GM12878 (cell line): ENCODE measurements at regions not wholly inside any gene's neighbourhood (a gene's known extent, or its start where the extent isn't known, plus 50 kb on each side); places are given as distances from the start of the nearest gene placed in this dataset.

Source experiments
- ATAC-seq: fragments of 200-7000 bp; cut with Tn5 transposase; 3 replicates; pipeline ENCODE4 v1.9.1; 2020; ENCODE audit warnings: mild to moderate bottlenecking, moderate library complexity
- BruUV-seq: library from RNA; stranded (reverse); fragments of 400-500 nt; replicated peaks from 2 replicates; lab custom pipeline; 2021; lab: Mats Ljungman, UMichigan
- CTCF ChIA-PET: fragments of 300-600 bp; sonication (Branson Sonifier 250); formaldehyde crosslinking; extraction: SDS; loops from one replicate; lab custom pipeline; 2021; ENCODE audit warnings: inconsistent platforms; lab: Yijun Ruan, JAX
- POLR2A ChIA-PET: fragments of 350-600 bp; formaldehyde crosslinking; extraction: SDS; loops from one replicate; lab custom pipeline; 2021; ENCODE audit warnings: inconsistent platforms; lab: Charles Lee
- RAD21 ChIA-PET: fragments of 300-600 bp; sonication (Branson Sonifier 250); formaldehyde crosslinking; loops from one replicate; lab custom pipeline; 2023; ENCODE audit warnings: antibody characterized with exemption; ENCODE audit not compliant: unreplicated experiment; lab: Charles Lee
- SMC1A ChIA-PET: fragments of 300-600 bp; sonication (Branson Sonifier 250); formaldehyde crosslinking; loops from one replicate; lab custom pipeline; 2023; ENCODE audit not compliant: unreplicated experiment, uncharacterized antibody; lab: Charles Lee
- DNase-seq: peaks from one replicate; pipeline ENCODE4 v3.0.0-alpha.2; 2011; ENCODE audit warnings: low read depth, low spot score
- FAIRE-seq: peaks from 3 replicates; lab custom pipeline; 2011; peaks lifted over from hg19 to GRCh38; lab: Jason Lieb, UNC
- H2AFZ ChIP-seq: 2 replicates; pipeline ENCODE4 v1.6.0; 2011; ENCODE audit warnings: low read depth, low read length, control low read depth; ENCODE audit not compliant: control insufficient read depth
- H3K27ac ChIP-seq: 2 replicates; pipeline ENCODE4 v1.5.1; 2011; ENCODE audit warnings: control low read depth; ENCODE audit not compliant: control insufficient read depth, insufficient read depth
- H3K27me3 ChIP-seq, 2 experiments: replicated peaks in 1 of 2; 2 replicates each; pipeline versions ENCODE4 v1.6.0 to v1.6.1; 2011; ENCODE audit warnings: low read length in 1 of 2; ENCODE audit not compliant: control insufficient read depth in 2 of 2, insufficient read depth in 2 of 2
- H3K36me3 ChIP-seq, 2 experiments: 2 replicates each; pipeline ENCODE4 v1.5.1; 2011; ENCODE audit warnings: low read length in 1 of 2; ENCODE audit not compliant: control insufficient read depth in 2 of 2, insufficient read depth in 2 of 2
- H3K4me1 ChIP-seq: 2 replicates; pipeline ENCODE4 v1.6.1; 2011; ENCODE audit warnings: mild to moderate bottlenecking, low read length, moderate library complexity, mixed read lengths; ENCODE audit not compliant: control insufficient read depth, insufficient read depth
- H3K4me2 ChIP-seq: 2 replicates; pipeline ENCODE4 v1.6.0; 2011; ENCODE audit warnings: control low read depth; ENCODE audit not compliant: control insufficient read depth, insufficient read depth
- H3K4me3 ChIP-seq: fragments of 200-600 bp; sonication (generic); 2 replicates; pipeline ENCODE4 v1.5.1; 2016
- H3K79me2 ChIP-seq: 2 replicates; pipeline ENCODE4 v1.6.0; 2011; ENCODE audit warnings: low read length; ENCODE audit not compliant: control insufficient read depth, insufficient read depth
- H3K9ac ChIP-seq: 2 replicates; pipeline ENCODE4 v1.8.0; 2011; ENCODE audit warnings: low read length, control low read depth, mixed read lengths; ENCODE audit not compliant: control insufficient read depth, insufficient read depth
- H3K9me3 ChIP-seq: replicated peaks from 3 replicates; pipeline ENCODE4 v1.5.1; 2011; ENCODE audit warnings: mild to moderate bottlenecking, low read length; ENCODE audit not compliant: control insufficient read depth, insufficient read depth
- H4K20me1 ChIP-seq: 2 replicates; pipeline ENCODE4 v1.6.0; 2011; ENCODE audit not compliant: control insufficient read depth, insufficient read depth
- BACH1 ChIP-seq: fragments of 450-650 bp; IDR thresholded peaks from 2 replicates; pipeline ENCODE4 v1.6.1; 2017; ENCODE audit warnings: mild to moderate bottlenecking, borderline replicate concordance
- BCL3 ChIP-seq: IDR thresholded peaks from 2 replicates; pipeline ENCODE4 v1.6.1; 2011; ENCODE audit warnings: borderline replicate concordance, low read depth, mild to moderate bottlenecking, moderate library complexity, low read length; ENCODE audit not compliant: insufficient read depth, poor library complexity, severe bottlenecking
- CHD2 ChIP-seq: IDR thresholded peaks from 2 replicates; pipeline ENCODE4 v1.6.1; 2011; ENCODE audit warnings: low read depth, low read length, improper control_type of control experiment, borderline replicate concordance
- FOS ChIP-seq: IDR thresholded peaks from 3 replicates; pipeline ENCODE4 v1.6.1; 2011; ENCODE audit warnings: borderline replicate concordance; ENCODE audit not compliant: insufficient read length; ENCODE audit errors: extremely low read depth
- HCFC1 ChIP-seq: fragments of 150-350 bp; IDR thresholded peaks from 2 replicates; pipeline ENCODE4 v1.6.1; 2014; ENCODE audit warnings: low read length
- JUNB ChIP-seq: IDR thresholded peaks from 2 replicates; pipeline ENCODE4 v1.6.1; 2016; ENCODE audit warnings: antibody characterized with exemption, mild to moderate bottlenecking
- KLF5 ChIP-seq: fragments of 450-650 bp; IDR thresholded peaks from 2 replicates; pipeline ENCODE4 v1.6.1; 2014; ENCODE audit warnings: mild to moderate bottlenecking; ENCODE audit not compliant: partially characterized antibody
- MEF2B ChIP-seq: fragments of 450-650 bp; IDR thresholded peaks from 2 replicates; pipeline ENCODE4 v1.6.1; 2018; ENCODE audit warnings: mild to moderate bottlenecking, moderate library complexity; ENCODE audit not compliant: partially characterized antibody, poor library complexity, severe bottlenecking
- MXI1 ChIP-seq: fragments of 150-350 bp; IDR thresholded peaks from 2 replicates; pipeline ENCODE4 v1.6.1; 2011; ENCODE audit warnings: low read depth, mild to moderate bottlenecking, inconsistent platforms, low read length, improper control_type of control experiment
- SPI1 ChIP-seq: IDR thresholded peaks from 2 replicates; pipeline ENCODE4 v1.6.1; 2011; ENCODE audit warnings: low read depth, mild to moderate bottlenecking, low read length, moderate library complexity, borderline replicate concordance; ENCODE audit not compliant: insufficient read depth
- SUPT20H ChIP-seq: IDR thresholded peaks from 2 replicates; pipeline ENCODE4 v1.6.1; 2011; ENCODE audit warnings: low read depth, mild to moderate bottlenecking, low read length, moderate library complexity, borderline replicate concordance; ENCODE audit not compliant: control insufficient read depth
- TAF1 ChIP-seq: IDR thresholded peaks from 2 replicates; pipeline ENCODE4 v1.6.1; 2011; ENCODE audit warnings: mild to moderate bottlenecking, low read depth, low read length, borderline replicate concordance
- TARDBP ChIP-seq: IDR thresholded peaks from 2 replicates; pipeline ENCODE4 v1.6.1; 2016; ENCODE audit warnings: borderline replicate concordance
- ZNF592 ChIP-seq: fragments of 450-650 bp; IDR thresholded peaks from 2 replicates; pipeline ENCODE4 v1.6.1; 2017; ENCODE audit warnings: mild to moderate bottlenecking, moderate library complexity
- WGBS: methylation state at CpG from one replicate; pipeline ENCODE4 v1.1.6; 2016; ENCODE audit warnings: low lambda C conversion rate; ENCODE audit not compliant: insufficient replicate concordance, insufficient coverage; ENCODE audit errors: missing lambda C conversion rate; 5-methylcytosine and 5-hydroxymethylcytosine counted together
- in situ Hi-C: fragments of 300-500 bp; cut with MboI; formaldehyde crosslinking; loops from 9 replicates; pipeline ENCODE4 v1.14.3; 2018; ENCODE audit warnings: mixed read lengths
- intact Hi-C: fragments of 100-400 bp; cut with micrococcal nuclease; formaldehyde crosslinking; loops from one replicate; pipeline ENCODE4 v1.14.2; 2022; ENCODE audit not compliant: unreplicated experiment
- TF ChIP-seq, protein P1 (sequence below): IDR thresholded peaks from 2 replicates; pipeline ENCODE4 v1.6.1; 2012; ENCODE audit warnings: low read length, inconsistent platforms

DNA sequence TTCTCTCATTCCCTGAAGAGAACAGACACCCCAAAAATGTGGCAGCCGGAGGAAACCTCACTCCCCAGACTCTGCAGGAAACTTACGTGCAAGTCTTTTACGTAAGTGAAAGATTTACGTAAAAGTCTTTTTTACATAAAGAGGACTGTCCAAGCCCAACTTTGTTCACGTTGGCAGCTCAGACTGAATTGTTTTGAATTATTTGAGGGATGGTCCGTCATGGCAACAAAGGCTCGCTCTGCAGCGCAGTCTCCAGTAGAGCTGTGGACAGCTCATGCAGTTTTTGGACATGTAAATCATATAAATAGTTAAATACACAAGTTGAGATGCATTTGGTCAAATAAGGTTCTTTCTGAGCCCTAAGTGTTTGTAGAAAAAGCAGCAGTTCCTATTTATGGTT is 394.8 kb downstream of the QKI start (continued):
- no peak for TF ChIP-seq BCL3
- TF ChIP-seq KLF5, result no peak
- TF ChIP-seq SUPT20H, result no peak
- TF ChIP-seq, all 136 proteins: peak for 0

DNA sequence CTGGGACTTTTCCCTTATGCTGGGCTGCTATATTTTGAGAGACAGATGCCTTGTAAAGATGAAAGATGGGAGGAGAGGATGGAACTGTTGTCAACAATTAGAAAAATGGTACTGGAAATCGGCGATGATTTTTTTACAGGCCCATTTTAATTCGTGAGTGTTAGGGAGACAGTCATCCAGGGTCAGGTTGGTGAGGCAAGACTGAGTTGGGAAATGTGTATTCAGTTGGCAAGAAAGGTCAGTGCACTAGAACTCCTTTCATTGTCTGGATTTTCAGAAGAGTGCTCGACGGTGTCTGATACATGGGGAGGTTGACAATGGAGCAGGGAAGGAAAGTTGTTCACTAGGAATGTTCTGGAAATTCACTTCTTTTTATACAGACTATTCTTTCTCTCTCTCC is 394.4 kb downstream of the QKI start:
- Histone ChIP-seq H4K20me1 (no peaks in the 10 kb centered on the region), H3K79me2 (no peaks in the 10 kb centered on the region), H3K27me3 (no peaks in the 10 kb centered on the region), H3K36me3 (no peaks in the 10 kb centered on the region), H3K4me2 (no peak overlapping the region), H3K9me3 (no peaks in the 10 kb centered on the region), H3K27ac (no peak overlapping the region), H3K4me3 (no peak overlapping the region), H3K4me1 (no peaks in the 10 kb centered on the region; the same call in 1 of the 2 replicates), H3K9ac (no peak overlapping the region), H2AFZ (no peak overlapping the region)
- BruUV-seq, result no TSS peak
- intact Hi-C loops (no loop called here), in situ Hi-C loops (no loop called here)
- WGBS, result 73% methylated on average over 5 of the region's 5 CpGs
- ChIA-PET CTCF (interaction anchor here (1.4 kb wide), 1 partner anchor 84 kb away, joined by 3 read pairs; no protein-coding TSS in a partner anchor), RAD21 (no interaction called here), SMC1A (interaction anchor here (1.6 kb wide), 1 partner anchor 13 kb away, joined by 3 read pairs; no protein-coding TSS in a partner anchor), POLR2A (no interaction called here)
- no peak for FAIRE-seq
- no peak for TF ChIP-seq TARDBP
- no peak for TF ChIP-seq ZNF592
- no peak for TF ChIP-seq BACH1
- TF ChIP-seq MXI1, result no peak
- no peak for TF ChIP-seq JUNB
- TF ChIP-seq HCFC1, result no peak
- no peak for TF ChIP-seq TAF1
- TF ChIP-seq, protein P1, sequence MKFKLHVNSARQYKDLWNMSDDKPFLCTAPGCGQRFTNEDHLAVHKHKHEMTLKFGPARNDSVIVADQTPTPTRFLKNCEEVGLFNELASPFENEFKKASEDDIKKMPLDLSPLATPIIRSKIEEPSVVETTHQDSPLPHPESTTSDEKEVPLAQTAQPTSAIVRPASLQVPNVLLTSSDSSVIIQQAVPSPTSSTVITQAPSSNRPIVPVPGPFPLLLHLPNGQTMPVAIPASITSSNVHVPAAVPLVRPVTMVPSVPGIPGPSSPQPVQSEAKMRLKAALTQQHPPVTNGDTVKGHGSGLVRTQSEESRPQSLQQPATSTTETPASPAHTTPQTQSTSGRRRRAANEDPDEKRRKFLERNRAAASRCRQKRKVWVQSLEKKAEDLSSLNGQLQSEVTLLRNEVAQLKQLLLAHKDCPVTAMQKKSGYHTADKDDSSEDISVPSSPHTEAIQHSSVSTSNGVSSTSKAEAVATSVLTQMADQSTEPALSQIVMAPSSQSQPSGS, result no peak
- no peak for TF ChIP-seq CHD2
- no peak for TF ChIP-seq SPI1
- no peak for TF ChIP-seq KLF5
- TF ChIP-seq MEF2B, result no peak
- TF ChIP-seq FOS, result no peak
- DNase-seq, result no peak
- no peak for ATAC-seq
